Caco-2 (cell line): ENCODE measurements at regions not wholly inside any gene's neighbourhood (a gene's known extent, or its start where the extent isn't known, plus 50 kb on each side); places are given as distances from the start of the nearest gene placed in this dataset.

ENCODE experiments used
- BruUV-seq: library from RNA; stranded (reverse); fragments of 400-500 nt; replicated peaks from 2 replicates; lab custom pipeline; 2021; lab: Mats Ljungman, UMichigan
- CTCF ChIA-PET: fragments of 300-600 bp; sonication (Branson Sonifier 250); formaldehyde crosslinking; loops from one replicate; lab custom pipeline; 2022; ENCODE audit warnings: antibody characterized with exemption; lab: Charles Lee
- POLR2A ChIA-PET: fragments of 300-600 bp; sonication (Branson Sonifier 250); formaldehyde crosslinking; loops from one replicate; lab custom pipeline; 2022; ENCODE audit warnings: antibody characterized with exemption; lab: Charles Lee
- DNase-seq, 2 experiments: peaks; one replicate each; pipeline versions ENCODE4 v3.0.0 to v3.0.0-alpha.2; 2020 to 2022
- H3K27me3 ChIP-seq: replicated peaks from 2 replicates; pipeline ENCODE4 v1.6.0; 2011; ENCODE audit warnings: low read length; ENCODE audit not compliant: control insufficient read depth, insufficient read depth
- H3K36me3 ChIP-seq: 2 replicates; pipeline ENCODE4 v1.5.1; 2011; ENCODE audit warnings: low read length; ENCODE audit not compliant: control insufficient read depth, insufficient read depth
- H3K4me1 ChIP-seq: fragments of 250-450 bp; sonication (Bioruptor Pico); 2 replicates; pipeline ENCODE4 v1.5.1; 2020; ENCODE audit warnings: mild to moderate bottlenecking
- H3K4me3 ChIP-seq: 2 replicates; pipeline ENCODE4 v1.5.1; 2011; ENCODE audit warnings: low read depth, mild to moderate bottlenecking, control low read depth, low read length
- H3K9me3 ChIP-seq: fragments of 250-450 bp; sonication (Bioruptor Pico); 2 replicates; pipeline ENCODE4 v1.5.1; 2020; ENCODE audit warnings: mild to moderate bottlenecking, moderate library complexity
- H3K27ac Mint-ChIP-seq: one replicate; pipeline ENCODE4 v1.8.0; 2022; ENCODE audit warnings: mixed read lengths; ENCODE audit not compliant: unreplicated experiment
- H3K27me3 Mint-ChIP-seq: one replicate; pipeline ENCODE4 v1.8.0; 2022; ENCODE audit warnings: mixed read lengths; ENCODE audit not compliant: insufficient read depth, unreplicated experiment
- H3K36me3 Mint-ChIP-seq: one replicate; pipeline ENCODE4 v1.8.0; 2022; ENCODE audit warnings: mild to moderate bottlenecking, mixed read lengths; ENCODE audit not compliant: insufficient read depth, unreplicated experiment
- H3K4me1 Mint-ChIP-seq: one replicate; pipeline ENCODE4 v1.8.0; 2022; ENCODE audit warnings: low read depth, mixed read lengths; ENCODE audit not compliant: unreplicated experiment
- H3K4me3 Mint-ChIP-seq: one replicate; pipeline ENCODE4 v1.8.0; 2022; ENCODE audit warnings: mild to moderate bottlenecking, moderate library complexity, mixed read lengths; ENCODE audit not compliant: unreplicated experiment
- H3K9me3 Mint-ChIP-seq: one replicate; pipeline ENCODE4 v1.8.0; 2022; ENCODE audit warnings: mixed read lengths; ENCODE audit not compliant: unreplicated experiment
- intact Hi-C: fragments of 100-400 bp; cut with micrococcal nuclease; formaldehyde crosslinking; loops from one replicate; pipeline ENCODE4 v1.10.0; 2022; ENCODE audit not compliant: unreplicated experiment
- TF ChIP-seq, protein P1 (sequence below), 2 experiments: fragments of 200-600 bp in 1 of 2; IDR thresholded peaks; 1 replicate in 1 of 2; 2 replicates in 1 of 2; pipeline versions ENCODE4 v1.5.1 to v1.8.0; 2011 to 2022; ENCODE audit warnings: antibody characterized with exemption in 1 of 2, control low read depth in 1 of 2, inconsistent platforms in 1 of 2, low read depth in 1 of 2, low read length in 1 of 2, mild to moderate bottlenecking in 1 of 2, moderate library complexity in 1 of 2; ENCODE audit not compliant: insufficient read depth in 1 of 2, severe bottlenecking in 1 of 2, unreplicated experiment in 1 of 2

GRCh38 chr15:62431817-62432216, 266.7 kb upstream of the C2CD4B start:
- peaks cover 24% of the 10 kb centered on the region for H3K4me1 Mint-ChIP-seq
- peak overlapping the region; percentile 8 for H3K4me3 Mint-ChIP-seq
- ChIA-PET POLR2A (interaction anchor here (1.0 kb wide), 1 partner anchor 40 kb away, joined by 4 read pairs; no protein-coding TSS in a partner anchor), CTCF (interaction anchor here (0.9 to 1.3 kb wide), 3 partner anchors 16 to 118 kb away, joined by 3 to 5 read pairs (median 3); no protein-coding TSS in a partner anchor)
- no peak overlapping the region for H3K4me3 ChIP-seq
- H3K9me3 ChIP-seq, result no peaks in the 10 kb centered on the region
- no peaks in the 10 kb centered on the region for H3K9me3 Mint-ChIP-seq
- intact Hi-C loops, result loop anchor here (1.0 kb wide), 1 partner anchor 41 kb away; no protein-coding TSS in a partner anchor
- TF ChIP-seq, protein P1, sequence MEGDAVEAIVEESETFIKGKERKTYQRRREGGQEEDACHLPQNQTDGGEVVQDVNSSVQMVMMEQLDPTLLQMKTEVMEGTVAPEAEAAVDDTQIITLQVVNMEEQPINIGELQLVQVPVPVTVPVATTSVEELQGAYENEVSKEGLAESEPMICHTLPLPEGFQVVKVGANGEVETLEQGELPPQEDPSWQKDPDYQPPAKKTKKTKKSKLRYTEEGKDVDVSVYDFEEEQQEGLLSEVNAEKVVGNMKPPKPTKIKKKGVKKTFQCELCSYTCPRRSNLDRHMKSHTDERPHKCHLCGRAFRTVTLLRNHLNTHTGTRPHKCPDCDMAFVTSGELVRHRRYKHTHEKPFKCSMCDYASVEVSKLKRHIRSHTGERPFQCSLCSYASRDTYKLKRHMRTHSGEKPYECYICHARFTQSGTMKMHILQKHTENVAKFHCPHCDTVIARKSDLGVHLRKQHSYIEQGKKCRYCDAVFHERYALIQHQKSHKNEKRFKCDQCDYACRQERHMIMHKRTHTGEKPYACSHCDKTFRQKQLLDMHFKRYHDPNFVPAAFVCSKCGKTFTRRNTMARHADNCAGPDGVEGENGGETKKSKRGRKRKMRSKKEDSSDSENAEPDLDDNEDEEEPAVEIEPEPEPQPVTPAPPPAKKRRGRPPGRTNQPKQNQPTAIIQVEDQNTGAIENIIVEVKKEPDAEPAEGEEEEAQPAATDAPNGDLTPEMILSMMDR (IDR thresholded peaks at IDR 0.05; ENCODE audit: insufficient read depth in 1 of 2, low read depth in 1 of 2, low read length in 1 of 2, severe bottlenecking in 1 of 2, unreplicated experiment in 1 of 2), result no peak
- DNase-seq, result no peak
- H3K36me3 ChIP-seq, result no peaks in the 10 kb centered on the region; the same call in 1 of the 2 replicates
- H3K36me3 Mint-ChIP-seq, result peaks cover 25% of the 10 kb centered on the region
- no peaks in the 10 kb centered on the region for H3K27me3 ChIP-seq
- H3K27me3 Mint-ChIP-seq, result no peaks in the 10 kb centered on the region
- no TSS peak for BruUV-seq
- H3K27ac Mint-ChIP-seq, result peak overlapping the region; percentile 82
- peaks cover 44% of the 10 kb centered on the region for H3K4me1 ChIP-seq

- Histone ChIP-seq H3K36me3 (peaks cover under 1% of the 10 kb centered on the region; the same call in 1 of the 2 replicates), H3K27me3 (no peaks in the 10 kb centered on the region), H3K4me1 (peaks cover 42% of the 10 kb centered on the region), H3K4me3 (no peak overlapping the region), H3K9me3 (no peaks in the 10 kb centered on the region)
- no TSS peak for BruUV-seq
- peaks cover 30% of the 10 kb centered on the region for H3K36me3 Mint-ChIP-seq
- POLR2A ChIA-PET, result no interaction called here
- intact Hi-C loops, result no loop called here
- no peaks in the 10 kb centered on the region for H3K27me3 Mint-ChIP-seq
- CTCF ChIA-PET, result no interaction called here
- peak overlapping the region; percentile 82 for H3K27ac Mint-ChIP-seq
- H3K4me1 Mint-ChIP-seq, result peaks cover 22% of the 10 kb centered on the region
- no peak overlapping the region for H3K4me3 Mint-ChIP-seq
- no peak for DNase-seq
- no peaks in the 10 kb centered on the region for H3K9me3 Mint-ChIP-seq
- TF ChIP-seq, protein P1 (IDR thresholded peaks at IDR 0.05; ENCODE audit: insufficient read depth in 1 of 2, low read depth in 1 of 2, low read length in 1 of 2, severe bottlenecking in 1 of 2, unreplicated experiment in 1 of 2), result no peak
These were observed 267.8 kb upstream of the C2CD4B start for GRCh38 chr15:62432702-62433398.

- no peak overlapping the region for H3K27ac Mint-ChIP-seq
These were observed 271.1 kb upstream of the C2CD4B start for GRCh38 chr15:62436235-62436634.

More at GRCh38 chr15:62436235-62436634, 271.1 kb upstream of the C2CD4B start:
- Histone ChIP-seq H3K36me3 (peaks cover 2% of the 10 kb centered on the region; the same call in 1 of the 2 replicates), H3K4me3 (no peak overlapping the region), H3K9me3 (no peaks in the 10 kb centered on the region), H3K27me3 (no peaks in the 10 kb centered on the region), H3K4me1 (peaks cover 26% of the 10 kb centered on the region)
- no peaks in the 10 kb centered on the region for H3K27me3 Mint-ChIP-seq
- ChIA-PET POLR2A (interaction anchor here (0.5 kb wide), 1 partner anchor 19 kb away, joined by 3 read pairs; no protein-coding TSS in a partner anchor), CTCF (no interaction called here)
- DNase-seq, result no peak
- H3K36me3 Mint-ChIP-seq, result peaks cover 20% of the 10 kb centered on the region
- intact Hi-C loops, result no loop called here
- TF ChIP-seq, protein P1 (IDR thresholded peaks at IDR 0.05; ENCODE audit: insufficient read depth in 1 of 2, low read depth in 1 of 2, low read length in 1 of 2, severe bottlenecking in 1 of 2, unreplicated experiment in 1 of 2), result no peak
- H3K9me3 Mint-ChIP-seq, result no peaks in the 10 kb centered on the region
- no peaks in the 10 kb centered on the region for H3K4me1 Mint-ChIP-seq
- no peak overlapping the region for H3K4me3 Mint-ChIP-seq
- no TSS peak for BruUV-seq
